Activated CD8-positive, alpha-beta T cell treated with anti-CD3 and anti-CD28 coated beads for 36 hours (primary cell): ENCODE measurements at regions not wholly inside any gene's neighbourhood (a gene's known extent, or its start where the extent isn't known, plus 50 kb on each side); places are given as distances from the start of the nearest gene placed in this dataset.

ENCODE experiments used
- ATAC-seq: fragments of 200-7000 bp; cut with Tn5 transposase; one replicate; pipeline ENCODE4 v1.10.0; 2021; ENCODE audit warnings: mild to moderate bottlenecking, moderate library complexity
- CTCF ChIA-PET: fragments of 350-600 bp; sonication (Branson Sonifier 250); formaldehyde crosslinking; loops from one replicate; lab custom pipeline; 2021; ENCODE audit warnings: antibody characterized with exemption; lab: Charles Lee
- POLR2A ChIA-PET: fragments of 350-600 bp; sonication (Branson Sonifier 250); formaldehyde crosslinking; loops from one replicate; lab custom pipeline; 2021; ENCODE audit warnings: antibody characterized with exemption; lab: Charles Lee
- DNase-seq: peaks from one replicate; pipeline ENCODE4 v3.0.0-alpha.2; 2020
- H3K27ac Mint-ChIP-seq: one replicate; pipeline ENCODE4 v1.8.0; 2021; ENCODE audit warnings: mild to moderate bottlenecking, mixed read lengths
- H3K27me3 Mint-ChIP-seq: one replicate; pipeline ENCODE4 v1.8.0; 2021; ENCODE audit warnings: mixed read lengths
- H3K36me3 Mint-ChIP-seq: one replicate; pipeline ENCODE4 v1.8.0; 2021; ENCODE audit warnings: low read depth, mixed read lengths
- H3K4me1 Mint-ChIP-seq: one replicate; pipeline ENCODE4 v1.8.0; 2021; ENCODE audit warnings: low read depth, mixed read lengths
- H3K4me3 Mint-ChIP-seq: one replicate; pipeline ENCODE4 v1.8.0; 2021; ENCODE audit warnings: mild to moderate bottlenecking, moderate library complexity, mixed read lengths
- H3K9me3 Mint-ChIP-seq: one replicate; pipeline ENCODE4 v1.8.0; 2021; ENCODE audit warnings: mixed read lengths
- CTCF ChIP-seq: fragments of 200-600 bp; IDR thresholded peaks from one replicate; pipeline ENCODE4 v1.8.0; 2022; ENCODE audit warnings: antibody characterized with exemption, mild to moderate bottlenecking
- intact Hi-C: fragments of 100-400 bp; cut with micrococcal nuclease; formaldehyde crosslinking; loops from one replicate; pipeline ENCODE4 v1.10.0; 2022

GRCh38 chrX:129188231-129188630, 335.1 kb downstream of the SMARCA1 start:
- Mint-ChIP-seq H3K9me3 (no peaks in the 10 kb centered on the region), H3K27ac (no peak overlapping the region), H3K4me3 (no peak overlapping the region), H3K36me3 (no peaks in the 10 kb centered on the region), H3K4me1 (no peaks in the 10 kb centered on the region), H3K27me3 (no peaks in the 10 kb centered on the region)
- DNase-seq (no peak), ATAC-seq (no peak)
- TF ChIP-seq CTCF = no peak
- intact Hi-C loops = no loop called here
- CTCF ChIA-PET = no interaction called here
- POLR2A ChIA-PET = no interaction called here

DNA sequence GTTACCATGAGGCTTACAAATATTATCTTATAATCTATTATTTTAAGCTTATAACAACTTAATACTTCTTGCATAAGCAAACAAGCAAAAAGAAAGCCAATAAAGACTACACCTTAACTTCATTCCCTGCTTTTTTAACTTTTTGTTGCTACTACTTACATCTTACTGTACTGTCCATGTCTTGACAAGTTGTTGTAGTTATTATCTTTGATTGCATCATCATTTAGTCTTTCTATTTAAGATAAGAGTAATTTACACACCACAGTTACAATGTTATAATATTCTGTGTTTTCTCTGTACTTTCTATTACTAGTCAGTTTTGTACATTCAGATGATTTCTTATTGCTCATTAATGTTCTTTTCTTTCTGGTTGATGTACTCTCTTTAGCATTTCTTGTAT, 346.6 kb downstream of the SMARCA1 start:
- no peaks in the 10 kb centered on the region for H3K36me3 Mint-ChIP-seq
- H3K4me1 Mint-ChIP-seq = no peaks in the 10 kb centered on the region
- TF ChIP-seq CTCF = no peak
- ChIA-PET POLR2A (no interaction called here), CTCF (no interaction called here)
- ATAC-seq = no peak
- H3K27me3 Mint-ChIP-seq = no peaks in the 10 kb centered on the region
- intact Hi-C loops = no loop called here
- H3K9me3 Mint-ChIP-seq = no peaks in the 10 kb centered on the region
- no peak overlapping the region for H3K27ac Mint-ChIP-seq
- no peak overlapping the region for H3K4me3 Mint-ChIP-seq
- DNase-seq = no peak

DNA sequence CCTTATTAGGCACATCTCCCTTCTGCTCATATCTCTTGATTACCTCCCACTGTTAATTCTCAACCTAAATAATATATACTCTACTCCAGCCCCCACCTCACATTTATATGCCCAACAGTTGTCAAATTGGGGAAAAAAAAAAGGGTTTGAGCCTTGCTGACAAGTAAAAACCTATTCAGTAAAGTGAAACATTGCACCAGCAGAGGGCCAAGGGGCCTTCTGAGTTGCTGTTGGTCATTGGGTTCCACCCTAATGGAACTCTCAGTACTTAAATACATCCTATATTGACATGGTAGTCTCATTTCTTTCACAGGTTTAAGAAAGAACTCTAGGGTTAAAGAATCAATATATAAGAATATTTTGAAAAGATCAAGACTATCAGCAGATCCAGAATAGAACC, 362.2 kb downstream of the SMARCA1 start:
- ChIA-PET POLR2A (no interaction called here), CTCF (no interaction called here)
- intact Hi-C loops = no loop called here
- no peak for TF ChIP-seq CTCF
- Mint-ChIP-seq H3K27me3 (no peaks in the 10 kb centered on the region), H3K36me3 (no peaks in the 10 kb centered on the region), H3K4me3 (no peak overlapping the region), H3K9me3 (peaks cover 1% of the 10 kb centered on the region), H3K4me1 (no peaks in the 10 kb centered on the region), H3K27ac (no peak overlapping the region)
- no peak for DNase-seq
- ATAC-seq = no peak

- POLR2A ChIA-PET = no interaction called here
- Mint-ChIP-seq H3K4me1 (no peaks in the 10 kb centered on the region), H3K36me3 (no peaks in the 10 kb centered on the region), H3K27me3 (no peaks in the 10 kb centered on the region), H3K4me3 (no peak overlapping the region), H3K27ac (no peak overlapping the region), H3K9me3 (peaks cover 1% of the 10 kb centered on the region)
- ATAC-seq (no peak), DNase-seq (no peak)
- TF ChIP-seq CTCF = no peak
- CTCF ChIA-PET = no interaction called here
- intact Hi-C loops = no loop called here
Measured at GRCh38 chrX:129158505-129158904, 364.8 kb downstream of the SMARCA1 start.

DNA sequence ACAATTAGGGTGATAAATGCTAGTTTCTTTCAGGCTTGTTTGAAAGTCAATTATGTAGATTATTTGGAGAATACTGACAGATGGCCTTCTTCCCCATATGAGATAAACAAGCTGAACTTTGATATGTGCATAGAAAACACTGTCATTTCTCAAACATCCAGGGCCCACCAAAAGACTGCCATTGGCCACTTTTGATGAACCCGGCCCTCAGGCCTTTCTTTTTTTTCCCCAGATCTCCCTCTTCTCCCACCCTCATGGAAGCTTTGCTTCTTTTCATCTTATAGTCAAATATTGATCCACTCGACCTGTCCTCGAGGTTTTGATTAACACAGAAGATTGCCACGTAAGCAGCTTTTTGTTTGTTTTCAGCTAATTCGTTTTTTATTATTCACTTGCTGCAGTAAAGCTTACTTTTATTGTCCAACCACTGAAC, 377.4 kb downstream of the SMARCA1 start:
- ATAC-seq = no peak
- H3K27ac Mint-ChIP-seq = no peak overlapping the region
- CTCF ChIA-PET = no interaction called here

More for the DNA sequence above, 377.4 kb downstream of the SMARCA1 start:
- Mint-ChIP-seq H3K4me1 (no peaks in the 10 kb centered on the region), H3K36me3 (no peaks in the 10 kb centered on the region), H3K9me3 (no peaks in the 10 kb centered on the region), H3K4me3 (no peak overlapping the region), H3K27me3 (no peaks in the 10 kb centered on the region)
- no peak for DNase-seq
- POLR2A ChIA-PET = no interaction called here
- intact Hi-C loops = no loop called here
- TF ChIP-seq CTCF = no peak
